ENCODE measurements at regions not wholly inside any gene's neighbourhood (a gene's known extent, or its start where the extent isn't known, plus 50 kb on each side); places are given as distances from the start of the nearest gene placed in this dataset.

DNA sequence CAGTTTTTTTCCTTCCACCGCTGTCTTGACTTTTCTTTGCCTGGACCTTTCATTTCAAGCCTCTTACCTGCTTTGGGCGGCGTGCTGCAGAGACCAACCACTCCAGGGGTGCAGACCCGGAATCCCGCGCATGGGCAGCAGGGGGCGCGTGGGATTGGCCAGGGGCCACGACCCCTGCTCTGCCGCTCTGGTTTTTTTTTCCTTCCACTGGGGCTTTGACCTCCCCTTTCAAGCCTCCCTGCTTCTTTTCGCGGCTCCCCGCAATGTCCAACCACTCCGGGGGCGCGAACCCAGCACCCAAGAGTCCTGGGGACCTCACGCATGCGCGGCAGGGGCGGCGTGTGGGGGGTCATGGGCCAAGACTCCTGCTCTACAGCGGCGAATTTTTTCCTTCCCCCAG, 325.1 kb downstream of the ALG10 start:
- DNase-seq: no peak

DNA sequence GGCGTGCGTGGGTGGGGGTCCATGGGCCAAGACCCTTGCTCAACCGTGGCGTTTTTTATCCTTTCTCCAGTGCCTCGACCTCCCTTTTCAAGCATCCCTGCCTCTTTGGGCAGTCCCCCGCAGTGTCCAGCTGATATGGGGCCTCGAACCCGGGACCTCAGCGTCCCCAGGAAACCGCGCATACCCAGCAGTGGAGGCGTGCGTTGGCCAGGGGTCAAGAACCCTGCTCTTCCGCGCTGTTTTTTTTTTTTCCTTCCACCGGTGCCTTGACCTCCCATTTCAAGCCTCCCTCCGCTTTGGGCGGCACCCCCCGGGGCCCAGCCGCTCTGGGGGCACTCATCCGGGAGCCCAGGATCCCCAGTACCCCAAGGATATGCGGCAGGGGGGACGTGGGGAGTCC, 325.8 kb downstream of the ALG10 start:
- no peak for DNase-seq

GRCh38 chr12:34348836-34349672, 326.8 kb downstream of the ALG10 start:
- DNase-seq: no peak

- no peak for DNase-seq
Observed at GRCh38 chr12:34349673-34349961, 327.3 kb downstream of the ALG10 start.

DNA sequence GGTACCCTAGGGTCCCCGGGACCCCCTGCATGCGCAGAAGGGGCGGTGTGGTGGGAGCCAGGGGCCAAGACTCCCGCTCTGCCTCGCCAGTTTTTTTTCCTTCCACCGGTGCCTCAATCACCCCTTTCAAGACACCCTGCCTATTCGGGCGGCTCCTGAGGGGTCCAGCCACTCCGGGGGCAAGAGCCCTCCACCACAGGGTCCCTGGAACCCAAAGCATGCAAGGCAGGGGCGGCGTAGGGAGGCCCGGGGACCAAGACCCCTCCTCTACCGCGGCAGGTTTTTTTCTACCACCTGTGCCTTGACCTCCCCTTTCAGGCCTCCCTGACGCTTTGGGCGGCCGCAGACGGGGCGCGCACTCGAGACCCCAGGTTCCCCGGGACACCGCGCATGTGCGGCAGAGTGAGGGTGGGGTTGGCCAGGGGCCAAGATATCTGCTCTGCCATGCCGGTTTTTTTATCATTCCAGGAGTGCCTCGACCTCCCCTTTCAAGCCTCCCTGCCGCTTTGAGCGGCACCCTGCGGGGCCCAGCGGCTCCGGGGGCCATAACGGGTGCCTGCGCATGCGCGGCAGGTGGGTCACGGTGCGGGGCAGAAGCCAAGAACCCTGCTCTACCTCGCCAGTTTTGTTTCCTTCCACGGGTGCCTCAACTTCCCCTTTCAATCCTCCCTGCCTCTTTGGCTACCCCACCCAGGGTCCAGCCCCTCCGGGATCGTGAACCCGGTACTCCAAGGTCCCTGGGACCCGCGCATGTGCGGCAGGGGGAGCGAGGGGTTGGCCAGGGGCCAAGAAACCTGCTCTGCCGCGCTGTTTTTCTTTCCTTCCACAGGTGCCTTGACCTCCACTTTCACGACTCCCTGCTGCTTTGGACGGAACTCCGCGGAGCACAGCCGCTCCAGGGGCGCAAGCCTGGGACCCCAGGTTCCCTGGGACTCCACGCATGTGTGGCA, 328.1 kb downstream of the ALG10 start:
- DNase-seq: no peak

DNA sequence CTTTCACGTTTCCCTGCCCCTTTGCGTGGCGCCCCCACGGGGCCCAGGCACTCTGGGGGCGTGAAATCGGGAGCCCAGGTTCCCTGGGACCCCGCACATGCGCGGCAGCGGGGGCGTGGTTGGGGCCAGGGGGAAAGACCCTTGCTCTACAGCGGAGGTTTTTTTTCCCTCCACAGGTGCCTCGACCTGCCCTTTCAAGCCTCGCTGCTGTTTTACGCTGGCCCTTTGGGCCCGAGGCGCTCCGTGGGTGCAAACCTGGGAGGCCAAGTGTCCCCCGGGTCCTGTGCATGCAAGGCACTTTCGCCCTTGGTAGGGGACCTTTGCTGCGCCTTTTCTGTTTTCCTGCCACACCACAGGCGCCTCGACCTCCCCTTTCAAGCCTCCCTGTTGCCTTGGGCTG, 329.8 kb downstream of the ALG10 start:
- DNase-seq: no peak

DNA sequence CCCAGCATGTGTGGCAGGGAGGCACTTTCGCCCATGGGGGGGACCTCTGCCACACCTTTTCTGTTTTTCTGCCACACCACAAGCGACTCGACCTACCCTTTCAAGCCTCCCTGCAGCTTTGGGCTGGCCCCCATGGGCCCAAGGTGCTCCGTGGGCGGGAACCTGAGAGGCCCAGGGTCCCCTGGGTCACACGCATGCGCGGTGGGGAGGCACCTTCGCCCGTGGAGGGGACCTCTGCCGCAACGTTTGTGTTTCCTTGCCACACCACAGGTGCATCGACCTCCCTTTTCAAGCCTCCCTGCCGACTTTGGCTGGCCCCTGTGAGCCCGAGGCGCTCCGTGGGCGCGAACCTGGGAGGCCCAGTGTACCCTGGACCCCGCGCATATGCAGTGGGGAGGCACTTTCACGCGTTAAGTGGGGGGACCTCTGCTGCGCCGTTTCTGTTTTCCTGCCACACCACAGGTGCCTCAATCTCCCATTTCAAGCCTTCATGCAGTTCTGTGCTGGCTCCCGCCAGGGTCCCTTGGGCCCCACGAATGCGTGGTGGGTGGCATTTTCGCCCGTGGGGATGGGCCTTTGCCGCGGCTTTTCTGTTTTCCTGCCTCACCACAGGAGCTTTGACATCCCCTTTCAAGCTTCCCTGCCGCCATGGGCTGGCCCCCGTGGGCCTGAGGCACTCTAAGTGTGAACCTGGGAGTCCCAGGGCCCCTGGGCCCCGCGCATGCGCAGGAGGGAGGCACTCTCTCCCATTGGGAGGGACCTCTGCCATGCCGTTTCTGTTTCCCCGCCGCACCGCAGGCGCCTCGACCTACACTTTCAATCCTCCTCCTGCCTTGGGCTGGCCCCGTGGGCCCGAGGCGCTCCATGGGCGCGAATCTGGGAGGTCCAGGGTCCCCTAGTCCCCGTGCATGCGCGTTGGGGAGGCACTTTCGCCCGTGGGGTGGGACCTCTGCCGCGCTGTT, 332.2 kb downstream of the ALG10 start:
- no peak for DNase-seq

- no peak for DNase-seq
Observed at GRCh38 chr12:34356233-34356987, 334.1 kb downstream of the ALG10 start.

DNA sequence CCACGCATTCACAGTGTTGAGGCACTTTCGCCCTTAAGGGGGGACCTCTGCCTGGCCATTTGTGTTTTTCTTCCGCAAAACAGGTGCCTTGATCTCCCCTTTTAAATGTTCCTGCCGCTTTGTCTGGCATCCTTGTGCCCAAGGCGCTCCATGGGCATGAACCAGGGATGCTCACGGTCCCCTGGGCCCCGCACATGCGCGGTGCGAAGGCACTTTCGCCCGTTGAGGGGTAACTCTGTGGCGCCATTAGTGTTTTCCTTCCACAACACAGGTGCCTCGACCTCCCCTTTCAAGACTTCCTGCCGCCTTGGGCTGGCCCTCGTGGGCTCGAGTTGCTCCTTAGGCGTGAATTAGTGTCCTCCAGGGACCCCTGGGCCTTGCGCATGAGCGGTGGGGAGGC, 335.5 kb downstream of the ALG10 start:
- no peak for DNase-seq

- DNase-seq: no peak
Observed at GRCh38 chr12:34358198-34358597, 335.9 kb downstream of the ALG10 start.

DNA sequence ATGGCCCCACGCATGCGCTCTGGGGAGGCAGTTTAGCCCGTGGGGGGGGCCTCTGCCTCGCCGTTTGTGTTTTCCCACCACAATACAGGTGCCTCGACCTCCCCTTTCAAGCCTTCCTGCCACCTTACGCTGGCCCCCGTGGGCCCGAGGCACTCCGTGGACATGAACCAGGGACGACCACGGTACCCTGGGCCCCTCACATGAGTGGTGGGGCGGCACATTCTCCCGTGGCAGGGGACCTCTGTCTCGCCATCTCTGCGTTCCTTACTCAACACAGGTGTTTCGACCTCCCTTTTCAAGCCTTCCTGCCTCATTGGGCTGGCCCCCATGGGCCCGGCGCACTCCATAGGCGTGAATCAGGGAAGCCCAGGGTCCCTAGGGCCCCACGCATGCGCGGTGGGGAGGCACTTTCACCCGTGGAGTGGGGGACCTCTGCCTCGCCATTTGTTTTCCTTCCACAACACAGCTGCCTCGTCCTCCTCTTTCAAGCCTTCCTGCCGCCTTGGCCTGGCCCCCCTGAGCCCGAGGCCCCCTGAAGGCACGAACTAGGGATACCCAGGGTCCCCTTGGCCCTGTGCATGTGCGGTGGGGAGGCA, 339.5 kb downstream of the ALG10 start:
- no peak for DNase-seq

DNA sequence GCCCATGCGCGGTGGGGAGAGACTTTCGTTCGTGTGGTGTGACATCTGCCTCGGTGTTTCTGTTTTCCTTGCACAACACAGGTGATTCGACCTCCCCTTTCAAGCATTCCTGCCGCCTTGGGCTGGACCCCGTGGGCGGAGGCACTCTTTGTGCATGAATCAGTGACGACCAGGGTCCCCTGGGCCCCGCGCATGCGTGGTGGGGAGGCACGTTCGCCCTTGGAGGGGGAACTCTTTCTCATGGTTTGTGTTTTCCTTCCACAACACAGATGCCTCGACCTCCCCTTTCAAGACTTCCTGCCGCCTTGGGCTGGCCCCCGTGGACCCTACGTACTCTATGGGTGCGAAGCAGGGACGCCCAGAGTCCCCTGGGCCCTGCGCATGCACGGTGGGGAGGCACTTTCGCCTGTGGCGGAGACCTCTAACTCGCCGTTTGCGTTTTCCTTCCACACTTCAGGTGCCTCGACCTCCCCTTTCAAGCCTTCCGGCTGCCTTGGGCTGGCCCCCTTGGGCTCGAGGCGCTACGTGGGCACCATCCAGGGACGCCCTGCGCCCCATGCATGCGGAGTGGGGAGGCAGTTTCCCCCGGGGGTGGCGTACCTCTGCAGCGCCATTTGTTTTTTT, 340.9 kb downstream of the ALG10 start:
- no peak for DNase-seq

- no peak for DNase-seq
Observed at GRCh38 chr12:34368079-34368478, 345.8 kb downstream of the ALG10 start.

DNA sequence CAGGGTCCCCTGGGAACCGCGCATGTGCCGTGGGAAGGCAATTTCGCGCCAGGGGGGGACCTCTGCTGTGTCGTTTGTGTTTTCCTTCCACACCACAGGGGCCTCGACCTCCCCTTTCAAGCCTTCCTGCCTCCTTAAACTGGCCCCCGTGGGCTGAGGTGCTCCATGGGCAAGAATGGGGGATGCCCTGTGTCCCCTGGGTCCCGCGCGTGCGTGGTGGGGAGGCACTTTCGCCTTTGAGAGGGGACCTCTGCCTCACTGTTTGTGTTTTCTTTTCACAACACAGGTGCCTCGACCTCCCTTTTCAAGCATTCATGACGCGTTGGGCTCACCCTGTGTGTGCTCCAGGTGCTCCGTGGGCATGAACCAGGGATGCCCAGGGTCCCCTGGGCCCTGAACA, 348.8 kb downstream of the ALG10 start:
- DNase-seq: no peak

- no peak for DNase-seq
Observed at GRCh38 chr12:34372003-34372402, 349.7 kb downstream of the ALG10 start.

DNA sequence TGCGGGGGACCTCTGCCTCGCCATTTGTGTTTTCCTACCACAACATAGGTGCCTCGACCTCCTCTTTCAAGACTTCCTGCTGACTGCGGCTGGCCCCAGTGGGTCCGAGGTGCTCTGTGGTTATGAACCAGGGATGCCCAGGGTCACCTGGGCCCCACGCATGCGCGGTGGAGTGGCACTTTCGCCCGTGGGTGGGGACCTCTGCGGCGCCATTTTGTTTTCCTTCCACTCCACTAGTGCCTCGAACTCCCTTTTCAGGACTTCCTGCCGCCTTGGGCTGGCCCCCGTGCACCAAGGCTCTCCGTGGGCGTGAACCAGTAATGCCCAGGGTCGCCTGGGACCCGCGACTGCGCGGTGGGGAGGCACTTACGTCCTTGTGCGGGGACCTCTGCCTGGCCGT, 351.6 kb downstream of the ALG10 start:
- no peak for DNase-seq

DNA sequence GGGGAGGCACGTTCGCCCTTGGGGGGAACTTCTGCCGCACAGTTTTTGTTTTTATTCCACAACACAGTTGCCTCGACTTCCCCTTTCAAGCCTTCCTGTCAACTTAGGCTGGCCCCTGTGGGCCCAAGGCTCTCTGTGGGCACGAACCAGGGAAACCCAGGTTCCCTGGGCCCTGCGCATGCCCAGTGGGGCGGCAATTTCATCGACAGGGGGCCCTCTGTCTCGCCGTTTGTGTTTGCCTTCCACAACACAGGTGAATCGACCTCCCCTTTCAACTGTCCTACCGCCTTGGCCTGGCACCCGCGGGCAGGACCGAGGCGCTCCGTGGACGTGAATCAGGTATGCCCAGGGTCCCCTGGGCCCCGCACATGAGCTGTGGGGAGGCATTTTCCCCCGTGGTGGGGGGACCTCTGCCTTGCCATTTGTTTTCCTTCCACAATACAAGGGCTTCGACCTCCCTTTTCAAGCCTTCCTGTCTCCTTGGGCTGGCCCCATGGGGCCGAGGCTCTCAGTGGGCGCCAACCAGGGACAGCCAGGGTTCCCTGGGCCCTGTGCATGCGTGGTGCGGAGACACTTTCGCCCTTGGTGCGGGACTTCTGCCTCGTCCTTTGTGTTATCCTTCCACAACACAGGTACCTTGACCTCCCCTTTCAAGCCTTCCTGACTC, 354.0 kb downstream of the ALG10 start:
- no peak for DNase-seq

GRCh38 chr12:34377243-34378035, 355.1 kb downstream of the ALG10 start:
- DNase-seq: no peak

- no peak for DNase-seq
Observed at GRCh38 chr12:34379142-34379541, 356.8 kb downstream of the ALG10 start.

DNA sequence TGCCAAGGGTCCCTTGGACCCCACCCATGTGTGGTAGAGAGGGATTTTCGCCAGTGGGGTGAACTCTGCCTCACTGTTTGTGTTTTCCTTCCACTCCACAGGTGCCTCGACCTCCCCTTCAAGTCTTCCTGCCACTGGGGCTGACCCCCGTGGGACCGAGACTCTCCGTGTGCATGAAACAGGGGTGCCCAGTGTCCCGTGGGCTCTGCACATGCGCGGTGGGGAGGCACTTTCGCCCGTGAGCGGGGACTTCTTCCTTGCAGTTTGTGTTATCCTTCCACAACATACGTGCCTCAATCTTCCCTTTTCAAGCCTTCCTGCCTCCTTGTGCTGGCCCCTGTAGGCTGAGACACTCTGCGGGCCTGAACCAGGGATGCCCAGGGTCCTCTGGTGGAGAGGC, 362.4 kb downstream of the ALG10 start:
- DNase-seq: no peak
